ENCODE measurements at regions not wholly inside any gene's neighbourhood (a gene's known extent, or its start where the extent isn't known, plus 50 kb on each side); places are given as distances from the start of the nearest gene placed in this dataset.
"Not testable (repeated sequence)": the region's sequence is repeated elsewhere in the genome, so short reads cannot be mapped to it uniquely, and the experiment has no call there.

DNA sequence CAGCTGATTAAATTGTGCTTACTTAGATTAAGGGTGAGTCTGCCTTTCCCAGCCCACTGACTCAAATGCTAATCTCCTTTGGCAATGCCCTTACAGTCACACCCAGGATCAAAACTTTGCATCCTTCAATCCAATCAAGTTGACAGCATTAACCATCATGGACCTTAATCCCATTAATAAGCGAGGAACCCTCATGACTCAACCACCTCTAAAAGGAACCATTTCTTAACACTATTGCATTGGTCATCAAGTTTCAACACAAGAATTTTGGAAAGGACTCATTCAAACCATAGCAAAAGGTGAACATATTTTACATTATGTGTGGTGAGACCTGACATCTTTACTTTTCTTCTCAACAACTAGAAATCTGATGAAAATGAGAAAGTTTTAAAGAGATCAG lies 187.0 kb downstream of the OSR1 start:
- Histone ChIP-seq H3K4me3 (no peak overlapping the region), H3K4me1 (no peaks in the 10 kb centered on the region), H3K36me3 (no peaks in the 10 kb centered on the region), H3K9me3 (no peaks in the 10 kb centered on the region), H3K27ac (no peak overlapping the region), H3K27me3 (ENCODE audit: low read depth) (no peaks in the 10 kb centered on the region)
- ATAC-seq (no peak), DNase-seq (no peak)
- TF ChIP-seq, protein P1, sequence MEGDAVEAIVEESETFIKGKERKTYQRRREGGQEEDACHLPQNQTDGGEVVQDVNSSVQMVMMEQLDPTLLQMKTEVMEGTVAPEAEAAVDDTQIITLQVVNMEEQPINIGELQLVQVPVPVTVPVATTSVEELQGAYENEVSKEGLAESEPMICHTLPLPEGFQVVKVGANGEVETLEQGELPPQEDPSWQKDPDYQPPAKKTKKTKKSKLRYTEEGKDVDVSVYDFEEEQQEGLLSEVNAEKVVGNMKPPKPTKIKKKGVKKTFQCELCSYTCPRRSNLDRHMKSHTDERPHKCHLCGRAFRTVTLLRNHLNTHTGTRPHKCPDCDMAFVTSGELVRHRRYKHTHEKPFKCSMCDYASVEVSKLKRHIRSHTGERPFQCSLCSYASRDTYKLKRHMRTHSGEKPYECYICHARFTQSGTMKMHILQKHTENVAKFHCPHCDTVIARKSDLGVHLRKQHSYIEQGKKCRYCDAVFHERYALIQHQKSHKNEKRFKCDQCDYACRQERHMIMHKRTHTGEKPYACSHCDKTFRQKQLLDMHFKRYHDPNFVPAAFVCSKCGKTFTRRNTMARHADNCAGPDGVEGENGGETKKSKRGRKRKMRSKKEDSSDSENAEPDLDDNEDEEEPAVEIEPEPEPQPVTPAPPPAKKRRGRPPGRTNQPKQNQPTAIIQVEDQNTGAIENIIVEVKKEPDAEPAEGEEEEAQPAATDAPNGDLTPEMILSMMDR (IDR thresholded peaks at IDR 0.05), result no peak
- intact Hi-C loops (cut with DNase I), result no loop called here

DNA sequence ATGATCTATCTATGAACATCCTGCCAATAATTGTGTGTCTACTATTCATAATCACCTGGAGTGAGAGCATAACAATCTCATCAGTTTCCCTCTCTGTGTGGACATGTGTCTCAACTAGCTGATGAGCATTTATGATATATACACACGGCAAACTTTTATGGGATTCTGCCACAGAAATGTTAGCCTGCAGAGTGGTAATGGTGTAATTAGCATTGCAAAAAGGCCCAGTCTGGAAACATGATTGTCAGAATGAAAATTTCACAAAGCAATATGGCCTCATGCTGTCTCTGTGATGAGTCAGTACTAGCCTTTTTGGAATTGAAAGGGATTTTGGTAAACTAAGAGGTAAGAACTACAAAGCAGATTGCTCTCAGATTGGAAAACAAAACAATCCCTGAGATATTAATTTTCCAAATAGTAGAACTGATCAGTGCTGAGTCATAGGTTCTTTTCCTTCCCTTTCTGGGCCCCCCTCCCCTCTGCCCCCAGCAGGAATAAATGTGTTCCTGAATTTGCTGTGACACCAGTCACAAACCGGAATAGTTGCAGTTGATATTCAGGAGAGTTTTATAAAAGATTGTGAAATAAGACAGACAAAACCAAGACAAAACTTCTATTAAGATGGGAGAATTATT lies 189.2 kb downstream of the OSR1 start:
- Histone ChIP-seq H3K27ac (no peak overlapping the region), H3K27me3 (ENCODE audit: low read depth) (no peaks in the 10 kb centered on the region), H3K36me3 (no peaks in the 10 kb centered on the region), H3K9me3 (no peaks in the 10 kb centered on the region), H3K4me3 (no peak overlapping the region), H3K4me1 (no peaks in the 10 kb centered on the region)
- intact Hi-C loops (cut with DNase I), result no loop called here
- no peak for DNase-seq
- TF ChIP-seq, protein P1 (IDR thresholded peaks at IDR 0.05), result no peak
- ATAC-seq, result no peak

DNA sequence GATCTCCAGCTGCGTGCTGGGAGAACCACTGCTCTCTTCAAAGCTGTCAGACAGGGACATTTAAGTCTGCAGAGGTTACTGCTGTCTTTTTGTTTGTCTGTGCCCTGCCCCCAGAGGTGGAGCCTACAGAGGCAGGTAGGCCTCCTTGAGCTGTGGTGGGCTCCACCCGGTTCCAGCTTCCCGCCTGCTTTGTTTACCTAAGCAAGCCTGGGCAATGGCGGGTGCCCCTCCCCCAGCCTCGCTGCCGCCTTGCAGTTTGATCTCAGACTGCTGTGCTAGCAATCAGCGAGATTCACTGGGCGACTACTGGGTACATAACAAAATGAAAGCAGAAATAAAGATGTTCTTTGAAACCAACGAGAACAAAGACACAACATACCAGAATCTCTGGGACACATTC lies 194.3 kb downstream of the OSR1 start:
- intact Hi-C loops (cut with DNase I); H3K27ac ChIP-seq; H3K4me3 ChIP-seq; H3K36me3 ChIP-seq; ATAC-seq; H3K27me3 ChIP-seq (ENCODE audit: low read depth); H3K4me1 ChIP-seq; H3K9me3 ChIP-seq: not testable (repeated sequence)
- peak; percentile 46 for DNase-seq

DNA sequence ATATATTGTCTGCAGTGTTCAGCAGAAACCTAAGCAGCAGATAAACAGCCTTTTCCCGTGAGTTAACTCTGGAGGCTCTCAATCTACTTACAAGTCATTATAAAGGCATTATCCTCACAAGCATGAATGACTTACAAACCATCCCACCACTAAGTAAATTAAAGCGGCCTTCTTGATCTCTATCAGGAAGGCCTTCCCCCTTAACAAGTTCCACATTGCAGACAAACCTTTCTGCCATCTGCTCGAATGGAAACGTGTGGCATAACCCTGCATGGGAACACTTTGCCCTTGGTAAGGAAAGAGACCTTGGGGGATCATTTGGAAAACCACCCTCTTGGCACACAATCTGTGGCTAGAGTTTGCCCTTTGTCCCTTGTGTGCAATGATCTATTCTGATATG lies 199.5 kb downstream of the OSR1 start:
- H3K9me3 ChIP-seq, result no peaks in the 10 kb centered on the region
- no peak for DNase-seq
- TF ChIP-seq, protein P1 (IDR thresholded peaks at IDR 0.05), result no peak
- H3K36me3 ChIP-seq, result no peaks in the 10 kb centered on the region
- H3K4me3 ChIP-seq, result no peak overlapping the region
- H3K27me3 ChIP-seq (ENCODE audit: low read depth), result no peaks in the 10 kb centered on the region
- ATAC-seq, result no peak
- intact Hi-C loops (cut with DNase I), result no loop called here
- H3K4me1 ChIP-seq, result no peaks in the 10 kb centered on the region
- H3K27ac ChIP-seq, result no peak overlapping the region

DNA sequence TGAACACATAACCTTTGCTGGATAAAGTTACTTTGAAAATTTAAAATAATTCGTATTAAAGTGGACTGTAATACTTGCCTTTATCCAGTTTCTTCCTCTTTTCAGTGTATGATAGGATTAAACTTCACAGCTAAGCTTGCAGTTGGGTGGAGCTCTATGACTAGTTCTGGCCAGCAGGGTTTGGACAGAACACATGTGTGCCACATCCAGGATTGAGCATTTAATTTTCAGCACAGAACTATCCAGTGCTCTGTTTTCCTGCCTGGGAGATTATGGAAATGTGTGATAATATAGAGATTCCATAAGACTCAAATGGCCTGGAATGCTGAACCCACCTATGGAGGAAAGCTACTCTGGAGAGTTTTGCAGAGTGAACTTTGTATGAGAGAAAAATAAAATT lies 200.2 kb downstream of the OSR1 start:
- no peaks in the 10 kb centered on the region for H3K4me1 ChIP-seq
- TF ChIP-seq, protein P1 (IDR thresholded peaks at IDR 0.05), result no peak
- DNase-seq (no peak), ATAC-seq (no peak)
- no peaks in the 10 kb centered on the region for H3K27me3 ChIP-seq (ENCODE audit: low read depth)
- no peaks in the 10 kb centered on the region for H3K36me3 ChIP-seq
- no peak overlapping the region for H3K4me3 ChIP-seq
- intact Hi-C loops (cut with DNase I), result no loop called here
- no peak overlapping the region for H3K27ac ChIP-seq
- no peaks in the 10 kb centered on the region for H3K9me3 ChIP-seq

DNA sequence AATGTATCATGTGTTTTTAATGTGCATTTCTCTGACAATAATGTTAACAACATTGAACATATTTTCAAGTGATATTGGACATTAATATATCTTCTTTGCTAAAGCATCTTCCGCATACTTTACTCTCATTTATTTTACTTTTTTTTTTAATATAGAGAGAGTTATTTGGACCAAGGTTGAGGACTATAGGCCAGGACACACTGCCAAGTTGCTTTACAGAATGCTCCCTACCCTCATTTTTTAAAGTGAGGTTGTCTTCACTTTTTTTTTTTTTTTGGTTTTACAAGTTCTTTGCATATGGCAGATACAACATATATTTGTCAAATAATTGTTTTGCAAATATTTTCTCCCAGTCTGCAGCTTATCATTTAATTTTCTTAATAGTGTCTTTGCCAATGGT lies 201.8 kb downstream of the OSR1 start:
- no peaks in the 10 kb centered on the region for H3K36me3 ChIP-seq
- DNase-seq, result no peak
- H3K27me3 ChIP-seq (ENCODE audit: low read depth), result no peaks in the 10 kb centered on the region
- no peaks in the 10 kb centered on the region for H3K9me3 ChIP-seq
- no peak overlapping the region for H3K27ac ChIP-seq
- no peak overlapping the region for H3K4me3 ChIP-seq
- no peak for ATAC-seq
- TF ChIP-seq, protein P1 (IDR thresholded peaks at IDR 0.05), result no peak
- H3K4me1 ChIP-seq, result no peaks in the 10 kb centered on the region
- intact Hi-C loops (cut with DNase I), result no loop called here

All from lower lobe of right lung (tissue), 2 donors.